GM23248 (cell line): ENCODE measurements at regions not wholly inside any gene's neighbourhood (a gene's known extent, or its start where the extent isn't known, plus 50 kb on each side); places are given as distances from the start of the nearest gene placed in this dataset.

Experiments
- EZH2 ChIP-seq: fragments of 200-600 bp; sonication (generic); IDR thresholded peaks from 2 replicates; pipeline ENCODE4 v1.6.1; 2018; ENCODE audit warnings: antibody characterized with exemption, mild to moderate bottlenecking; ENCODE audit not compliant: insufficient read depth, poor library complexity, severe bottlenecking
- EZH2phosphoT487 ChIP-seq: fragments of 200-600 bp; sonication (generic); IDR thresholded peaks from 2 replicates; pipeline ENCODE4 v1.6.1; 2018; ENCODE audit warnings: antibody characterized with exemption, moderate library complexity, mild to moderate bottlenecking, low read depth; ENCODE audit not compliant: insufficient read depth

DNA sequence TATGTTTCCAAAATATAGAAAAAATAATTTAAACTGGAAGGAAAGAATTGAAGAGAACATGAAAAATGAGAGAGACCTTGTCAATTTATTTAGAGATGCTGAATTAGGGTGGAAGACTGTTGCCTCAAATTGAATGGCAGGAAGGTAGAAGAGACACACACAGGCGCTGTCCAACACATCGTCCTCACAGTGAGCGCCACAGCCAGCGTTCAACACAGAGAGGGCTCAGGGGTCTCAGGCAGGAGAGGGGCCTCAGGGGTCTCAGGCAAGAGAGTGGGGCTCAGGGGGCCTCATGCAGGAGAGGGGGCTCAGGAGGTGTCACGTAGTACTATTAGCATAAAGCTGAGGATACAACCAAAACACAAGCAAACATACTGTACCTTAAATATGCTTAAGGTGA is 65.7 kb downstream of the TMEM18 start:
- TF ChIP-seq EZH2, result no peak
- TF ChIP-seq EZH2phosphoT487, result no peak
